GM21717 (cell line): ENCODE measurements at regions not wholly inside any gene's neighbourhood (a gene's known extent, or its start where the extent isn't known, plus 50 kb on each side); places are given as distances from the start of the nearest gene placed in this dataset.
"Not testable (repeated sequence)": the region's sequence is repeated elsewhere in the genome, so short reads cannot be mapped to it uniquely, and the experiment has no call there.

Experiments
- ATAC-seq: cut with Tn5 transposase; IDR thresholded peaks from one replicate; pipeline ENCODE4 v1.9.1; 2021; ENCODE audit warnings: mild to moderate bottlenecking, moderate library complexity; ENCODE audit not compliant: unreplicated experiment

DNA sequence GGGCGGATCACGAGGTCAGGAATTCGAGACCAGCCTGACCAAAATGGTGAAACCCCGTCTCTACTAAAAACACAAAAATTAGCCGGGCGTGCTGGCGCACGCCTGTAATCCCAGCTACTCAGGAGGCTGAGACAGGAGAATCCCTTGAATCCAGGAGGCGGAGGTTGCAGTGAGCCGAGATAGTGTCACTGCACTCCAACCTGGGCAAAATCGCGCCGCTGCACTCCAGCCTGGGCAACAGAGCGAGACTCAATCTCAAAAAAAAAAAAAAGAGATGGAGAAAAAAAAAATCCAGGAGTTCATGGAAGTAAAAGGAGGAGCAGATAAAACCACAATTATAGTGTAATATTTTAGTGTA, 76.3 kb upstream of the ZNF184 start:
- ATAC-seq: not testable (repeated sequence)

DNA sequence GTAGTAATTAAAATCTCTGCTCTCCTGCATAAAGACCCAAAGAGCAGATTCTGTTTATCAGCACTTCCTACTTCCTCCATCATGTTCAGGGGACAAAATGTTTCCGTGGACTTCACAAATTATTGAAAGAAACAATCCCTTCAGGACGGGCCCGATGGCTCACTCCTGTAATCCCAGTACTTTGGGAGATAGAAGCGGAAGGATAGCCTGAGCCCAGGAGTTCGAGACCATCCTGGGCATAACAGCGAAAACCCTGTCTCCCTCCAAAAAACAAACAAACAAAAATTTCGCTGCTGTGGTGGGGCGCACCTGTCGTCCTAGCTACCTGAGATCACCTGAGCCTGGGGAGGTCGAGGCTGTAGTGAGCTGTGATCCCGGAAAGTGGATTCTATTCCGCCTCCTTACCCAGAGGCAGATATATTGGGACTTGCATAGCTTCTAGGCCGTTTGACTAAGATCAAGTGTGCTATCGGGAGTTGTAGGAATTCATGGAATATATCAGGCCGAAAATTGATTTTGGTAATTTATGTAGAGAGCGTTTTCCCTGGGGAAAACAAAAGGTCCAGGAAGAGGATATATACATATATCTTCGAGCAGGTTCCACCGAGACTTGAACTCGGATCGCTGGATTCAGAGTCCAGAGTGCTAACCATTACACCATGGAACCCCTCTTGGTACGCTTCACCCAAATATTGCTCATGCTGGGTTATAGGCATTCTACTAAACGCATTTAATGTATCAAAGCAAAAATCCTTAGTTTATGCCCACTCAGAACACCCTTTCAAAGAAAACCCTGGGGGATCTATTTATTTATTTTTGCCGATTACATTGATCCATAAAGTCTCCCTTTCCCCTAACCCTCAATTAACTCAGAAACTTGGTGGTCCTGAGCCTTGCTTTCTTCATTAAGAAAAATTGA, 74.5 kb upstream of the ZNF184 start:
- ATAC-seq: no peak

DNA sequence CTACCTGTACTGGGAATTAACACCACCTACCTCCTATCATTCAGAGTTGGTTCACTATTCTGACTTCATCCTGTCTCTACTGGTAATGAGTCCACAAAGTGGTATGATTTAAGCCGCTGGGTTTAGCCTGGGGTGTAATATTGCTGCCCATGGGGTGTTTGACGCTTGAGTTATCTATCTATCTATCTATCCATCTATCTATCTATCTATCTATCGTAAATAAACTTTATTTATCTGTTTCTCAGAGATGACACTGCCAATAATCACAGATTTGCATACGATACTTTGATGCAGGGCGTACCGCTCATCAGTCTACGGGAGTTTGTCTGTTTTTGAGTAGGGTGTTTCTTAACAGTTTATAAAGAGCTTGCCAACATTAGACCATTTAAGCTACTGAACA, 73.6 kb upstream of the ZNF184 start:
- no peak for ATAC-seq

GRCh38 chr6:27545271-27546046, 72.6 kb upstream of the ZNF184 start:
- ATAC-seq: no peak

DNA sequence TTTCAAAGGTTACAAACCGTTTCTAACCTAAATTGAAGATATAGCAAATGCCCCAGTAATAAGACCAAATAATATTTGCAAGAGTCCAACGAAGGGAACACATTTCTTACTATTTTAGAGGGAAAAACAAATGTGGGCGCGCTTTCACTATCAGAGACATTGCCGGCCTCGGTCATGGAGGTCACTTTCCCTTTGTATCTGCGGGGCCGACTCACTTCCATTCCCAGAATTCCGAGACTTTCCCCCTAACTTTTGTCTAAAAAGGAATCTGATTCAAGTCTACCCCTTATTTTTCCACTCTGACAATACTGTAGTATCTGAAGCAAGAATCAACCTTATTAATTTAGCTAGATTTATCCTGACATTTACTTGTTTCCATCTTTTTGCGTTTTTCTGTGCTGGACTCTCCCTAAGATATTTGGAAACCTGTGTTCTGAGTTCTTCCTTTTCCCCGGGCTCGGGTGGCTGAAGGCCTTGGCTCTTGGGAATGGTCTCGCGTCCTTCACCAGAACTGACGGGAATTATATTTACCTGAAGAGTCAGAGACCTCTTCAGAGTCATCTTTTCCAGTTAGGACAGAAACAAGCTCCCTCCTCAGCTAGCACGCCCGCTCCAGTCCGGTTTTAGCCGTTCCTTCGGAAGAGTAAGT, 71.8 kb upstream of the ZNF184 start:
- no peak for ATAC-seq

DNA sequence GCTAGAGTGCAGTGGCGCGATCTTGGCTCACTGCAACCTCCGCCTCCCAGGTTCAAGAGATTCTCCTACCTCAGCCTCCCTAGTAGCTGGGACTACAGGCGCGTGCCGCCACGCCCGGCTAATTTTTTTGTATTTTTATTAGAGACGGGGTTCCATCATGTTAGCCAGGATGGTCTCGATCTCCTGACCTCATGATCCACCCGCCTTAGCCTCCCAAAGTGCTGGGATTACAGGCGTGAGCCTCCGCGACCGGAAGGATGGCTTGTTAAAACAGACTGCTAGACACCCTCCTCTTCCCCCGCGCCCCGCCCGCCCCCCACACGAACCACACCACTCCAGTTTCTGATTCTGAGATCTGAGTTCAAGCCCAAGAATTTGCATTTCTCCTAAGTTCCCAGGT, 71.2 kb upstream of the ZNF184 start:
- not testable (repeated sequence) for ATAC-seq

- no peak for ATAC-seq
These were observed 69.6 kb upstream of the ZNF184 start for GRCh38 chr6:27542485-27542884.

GRCh38 chr6:27541933-27542297, 69.0 kb upstream of the ZNF184 start:
- ATAC-seq: no peak

DNA sequence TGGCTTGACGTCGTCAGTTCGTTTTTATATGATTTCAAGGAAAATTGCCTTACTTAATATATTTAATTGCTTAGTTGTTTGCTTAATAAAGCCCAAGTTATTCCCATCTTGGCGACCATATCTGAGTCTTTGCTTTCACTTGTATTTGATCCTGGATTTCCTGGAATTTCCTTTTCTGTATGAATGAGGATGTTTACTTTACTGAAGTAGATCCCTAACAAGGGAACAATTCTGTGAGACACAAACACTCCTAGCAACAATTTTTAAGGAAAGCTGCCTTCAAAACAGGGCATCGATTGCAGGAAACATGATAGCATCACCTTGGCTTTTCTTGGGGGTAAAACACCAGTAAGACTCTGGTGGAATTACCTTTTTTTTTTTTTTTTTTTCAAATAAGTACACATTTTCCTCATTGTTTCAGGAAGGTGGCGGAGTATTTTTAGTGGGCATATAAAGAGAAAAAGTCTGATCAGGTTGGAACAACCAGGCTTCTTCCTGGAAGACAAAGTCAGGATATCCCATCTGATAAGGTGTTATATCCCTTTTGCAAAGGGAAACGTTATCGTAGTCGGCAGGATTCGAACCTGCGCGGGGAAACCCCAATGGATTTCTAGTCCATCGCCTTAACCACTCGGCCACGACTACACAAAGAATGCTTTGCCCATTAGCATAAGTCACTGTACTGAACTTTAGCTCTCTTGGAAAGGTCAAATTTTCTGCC, 68.5 kb upstream of the ZNF184 start:
- ATAC-seq: no peak

DNA sequence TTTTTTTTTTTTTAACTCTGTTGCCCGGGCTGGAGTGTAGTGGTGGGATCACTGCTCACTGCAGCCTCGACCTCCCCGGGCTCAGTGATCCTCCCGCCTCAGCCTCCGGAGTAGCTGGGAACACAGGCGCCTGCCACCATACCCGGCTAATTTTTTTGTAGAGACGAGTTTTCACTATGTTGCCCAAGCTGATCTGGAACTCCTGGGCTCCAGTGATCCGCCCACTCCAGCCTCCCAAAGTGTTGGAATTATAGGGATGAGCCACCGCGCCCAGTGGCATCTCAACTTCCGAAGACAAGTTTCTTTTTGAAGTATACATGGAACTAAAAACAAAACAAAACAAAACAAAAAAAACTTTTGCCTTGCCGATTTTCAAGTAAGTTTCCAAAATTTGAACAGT, 66.6 kb upstream of the ZNF184 start:
- no peak for ATAC-seq

GRCh38 chr6:27532820-27533538, 60.1 kb upstream of the ZNF184 start:
- no peak for ATAC-seq

DNA sequence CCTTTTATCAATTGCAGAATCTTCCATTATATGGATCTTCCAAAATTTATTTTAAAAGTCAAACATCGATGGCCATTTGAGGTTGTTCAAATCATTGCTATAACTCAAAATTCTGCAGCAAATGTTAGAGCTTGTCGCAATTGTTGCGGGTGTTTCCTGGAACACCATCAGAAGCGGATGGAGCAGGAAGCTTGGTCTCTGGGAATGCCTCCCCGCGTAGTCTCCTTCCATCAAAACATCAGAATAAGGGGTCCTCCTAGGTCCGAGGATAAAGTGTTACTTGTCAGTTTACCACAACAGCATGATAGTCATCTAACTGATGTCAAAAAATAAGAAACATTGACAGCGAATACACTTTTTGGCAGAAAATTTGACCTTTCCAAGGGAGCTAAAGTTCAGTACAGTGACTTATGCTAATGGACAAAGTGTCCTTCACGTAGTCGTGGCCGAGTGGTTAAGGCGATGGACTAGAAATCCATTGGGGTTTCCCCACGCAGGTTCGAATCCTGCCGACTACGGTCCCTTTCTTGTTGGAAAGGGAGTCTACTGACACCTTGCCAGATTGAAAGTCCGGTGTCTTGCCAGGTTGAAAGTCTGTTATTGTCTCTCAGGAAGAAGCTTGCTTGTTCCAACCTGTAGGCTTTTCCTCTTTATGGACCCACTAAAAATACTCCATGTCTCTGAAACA, 59.0 kb upstream of the ZNF184 start:
- no peak for ATAC-seq

- not testable (repeated sequence) for ATAC-seq
These were observed 56.9 kb upstream of the ZNF184 start for GRCh38 chr6:27529796-27530195.

DNA sequence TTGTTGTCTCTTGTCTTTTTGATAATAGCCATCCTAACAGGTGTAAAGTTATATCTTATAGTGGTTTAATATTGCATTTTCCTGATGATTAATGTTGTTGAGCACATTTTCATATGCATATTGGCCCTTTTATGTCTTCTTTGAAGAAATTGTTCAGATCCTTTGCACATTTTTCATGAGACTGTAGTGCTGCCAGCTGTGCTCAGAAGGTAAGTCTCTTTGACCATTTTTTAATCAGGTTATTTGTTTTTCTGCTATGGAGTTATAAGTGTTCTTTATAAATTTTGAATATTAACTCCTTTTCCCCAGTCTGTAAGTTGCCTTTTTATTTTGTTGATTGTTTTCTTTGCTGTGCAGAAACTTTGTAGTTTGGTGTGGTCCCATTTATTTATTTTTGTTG, 55.8 kb upstream of the ZNF184 start:
- ATAC-seq: no peak
